Adrenal gland (tissue), 9 donors: ENCODE measurements at regions not wholly inside any gene's neighbourhood (a gene's known extent, or its start where the extent isn't known, plus 50 kb on each side); places are given as distances from the start of the nearest gene placed in this dataset.

Experiments used
- DNase-seq, 7 donors: peaks; one replicate each; pipeline ENCODE4 v3.0.0-alpha.2; 2019 to 2020
- H3K27ac ChIP-seq, 5 donors: fragments of 200-600 bp; sonication (generic) in 4 of 5; 1 replicate in 3 of 5; 2 replicates in 2 of 5; pipeline versions ENCODE4 v1.5.1 to v1.8.0; 2016 to 2020; ENCODE audit warnings: mild to moderate bottlenecking in 1 of 5
- H3K27me3 ChIP-seq: fragments of 200-600 bp; 2 replicates; pipeline ENCODE4 v1.8.0; 2021
- H3K36me3 ChIP-seq, 2 donors: fragments of 200-600 bp; replicated peaks in 1 of 2; 1 replicate in 1 of 2; 2 replicates in 1 of 2; pipeline versions ENCODE4 v1.5.1 to v1.8.0; 2018 to 2022
- H3K4me1 ChIP-seq, 2 donors: fragments of 200-600 bp; replicated peaks in 1 of 2; 1 replicate in 1 of 2; 2 replicates in 1 of 2; pipeline versions ENCODE4 v1.5.1 to v1.8.0; 2018 to 2021
- H3K4me3 ChIP-seq, 4 donors: fragments of 200-600 bp; sonication (generic) in 3 of 4; one replicate each; pipeline ENCODE4 v1.5.1; 2016 to 2018
- H3K9me3 ChIP-seq, 3 donors: fragments of 200-600 bp; sonication (generic) in 1 of 3; replicated peaks in 1 of 3; 1 replicate in 2 of 3; 2 replicates in 1 of 3; pipeline versions ENCODE4 v1.5.1 to v1.8.0; 2016 to 2021
- POLR2A ChIP-seq, 2 donors: fragments of 450-650 bp; IDR thresholded peaks; one replicate each; pipeline ENCODE4 v1.6.1; 2017; ENCODE audit warnings: antibody characterized with exemption in 2 of 2, mild to moderate bottlenecking in 2 of 2, moderate library complexity in 1 of 2
- WGBS, 4 donors: extraction: QIAGEN DNeasy Blood & Tissue Kit in 2 of 4; methylation state at CpG; one replicate each; pipeline versions ENCODE4 v1.1.5 to v1.1.7; 2013 to 2017; 5-methylcytosine and 5-hydroxymethylcytosine counted together
- intact Hi-C, 2 donors: fragments of 100-400 bp; cut with DNase I; formaldehyde crosslinking; loops; one replicate each; pipeline versions ENCODE4 v1.14.1 to v1.15.0; 2022 to 2023
- TF ChIP-seq, protein P1 (sequence below), 6 experiments: fragments of 450-650 bp in 4 of 6; fragments of 200-600 bp in 2 of 6; sonication (generic) in 1 of 6; IDR thresholded peaks; 1 replicate in 5 of 6; 2 replicates in 1 of 6; pipeline versions ENCODE4 v1.5.1 to v1.8.0; 2016 to 2021; ENCODE audit warnings: antibody characterized with exemption in 6 of 6, mild to moderate bottlenecking in 2 of 6, moderate library complexity in 1 of 6
- donor health status: healthy with polysubstance abuse.
- donor health status: Bipolar disorder and iron deficiency.
- donor health status: DM: yes; HTN: yes; CAD: no.
- donor health status: DM: no; HTN: no; CAD: no.
- donor health status: DM: no; HTN: no; CAD: no.

- Histone ChIP-seq H3K27me3 (no peaks in the 10 kb centered on the region), H3K36me3 (no peaks in the 10 kb centered on the region), H3K4me3 (no peak overlapping the region), H3K9me3 (no peaks in the 10 kb centered on the region), H3K27ac (no peak overlapping the region), H3K4me1 (peaks cover 0 to 19% of the 10 kb centered on the region in 2 donors)
- 90 to 100% (median 95%) methylated on average over 4 of the region's 4 CpGs for WGBS, 4 donors
- intact Hi-C loops: no loop called here
- DNase-seq: no peak
- TF ChIP-seq, protein P1, sequence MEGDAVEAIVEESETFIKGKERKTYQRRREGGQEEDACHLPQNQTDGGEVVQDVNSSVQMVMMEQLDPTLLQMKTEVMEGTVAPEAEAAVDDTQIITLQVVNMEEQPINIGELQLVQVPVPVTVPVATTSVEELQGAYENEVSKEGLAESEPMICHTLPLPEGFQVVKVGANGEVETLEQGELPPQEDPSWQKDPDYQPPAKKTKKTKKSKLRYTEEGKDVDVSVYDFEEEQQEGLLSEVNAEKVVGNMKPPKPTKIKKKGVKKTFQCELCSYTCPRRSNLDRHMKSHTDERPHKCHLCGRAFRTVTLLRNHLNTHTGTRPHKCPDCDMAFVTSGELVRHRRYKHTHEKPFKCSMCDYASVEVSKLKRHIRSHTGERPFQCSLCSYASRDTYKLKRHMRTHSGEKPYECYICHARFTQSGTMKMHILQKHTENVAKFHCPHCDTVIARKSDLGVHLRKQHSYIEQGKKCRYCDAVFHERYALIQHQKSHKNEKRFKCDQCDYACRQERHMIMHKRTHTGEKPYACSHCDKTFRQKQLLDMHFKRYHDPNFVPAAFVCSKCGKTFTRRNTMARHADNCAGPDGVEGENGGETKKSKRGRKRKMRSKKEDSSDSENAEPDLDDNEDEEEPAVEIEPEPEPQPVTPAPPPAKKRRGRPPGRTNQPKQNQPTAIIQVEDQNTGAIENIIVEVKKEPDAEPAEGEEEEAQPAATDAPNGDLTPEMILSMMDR (IDR thresholded peaks at IDR 0.05): no peak
- no peak for TF ChIP-seq POLR2A (IDR thresholded peaks at IDR 0.05)
Measured at GRCh38 chr18:10271481-10271880, 183.0 kb upstream of the APCDD1 start.

GRCh38 chr18:10274301-10274700, 180.1 kb upstream of the APCDD1 start:
- no peak for DNase-seq
- H3K9me3 ChIP-seq: no peaks in the 10 kb centered on the region
- H3K27me3 ChIP-seq: no peaks in the 10 kb centered on the region
- TF ChIP-seq POLR2A (IDR thresholded peaks at IDR 0.05): no peak
- TF ChIP-seq, protein P1 (IDR thresholded peaks at IDR 0.05): no peak
- H3K4me1 ChIP-seq: peaks cover 0 to 10% of the 10 kb centered on the region in 2 donors
- intact Hi-C loops: no loop called here
- H3K4me3 ChIP-seq: no peak overlapping the region
- no peaks in the 10 kb centered on the region for H3K36me3 ChIP-seq
- no peak overlapping the region for H3K27ac ChIP-seq
- 75 to 88% (median 83%) methylated on average over 5 of the region's 5 CpGs for WGBS, 4 donors

- Histone ChIP-seq H3K4me3 (no peak overlapping the region), H3K27ac (no peak overlapping the region), H3K9me3 (no peaks in the 10 kb centered on the region), H3K36me3 (no peaks in the 10 kb centered on the region), H3K4me1 (no peaks in the 10 kb centered on the region), H3K27me3 (no peaks in the 10 kb centered on the region)
- intact Hi-C loops: no loop called here
- 78 to 94% (median 85%) methylated on average over 3 of the region's 3 CpGs for WGBS, 4 donors
- no peak for DNase-seq
- TF ChIP-seq, protein P1 (IDR thresholded peaks at IDR 0.05): no peak
- no peak for TF ChIP-seq POLR2A (IDR thresholded peaks at IDR 0.05)
Measured at GRCh38 chr18:10275486-10275885, 178.9 kb upstream of the APCDD1 start.

DNA sequence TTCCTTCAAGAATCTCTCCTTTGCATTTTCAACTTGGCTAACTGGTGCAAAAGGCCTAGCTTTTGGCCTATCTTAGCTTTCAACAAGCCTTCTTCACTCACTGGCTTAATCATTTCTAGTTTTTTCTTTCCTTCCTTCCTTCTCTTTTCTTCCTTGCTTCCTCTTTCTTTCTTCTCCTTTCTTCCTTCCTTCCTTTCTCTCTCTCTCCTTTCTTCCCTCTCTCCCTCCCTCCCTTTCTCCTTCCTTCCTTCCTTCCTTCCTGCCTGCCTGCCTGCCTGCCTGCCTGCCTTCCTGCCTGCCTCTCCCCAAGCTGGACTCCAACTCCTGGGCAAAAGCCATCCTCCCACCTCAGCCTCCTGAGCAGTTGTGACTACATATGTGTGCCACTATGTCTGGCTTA, 176.2 kb upstream of the APCDD1 start:
- Histone ChIP-seq H3K36me3 (no peaks in the 10 kb centered on the region), H3K27ac (no peak overlapping the region), H3K4me3 (no peak overlapping the region), H3K4me1 (no peaks in the 10 kb centered on the region), H3K9me3 (no peaks in the 10 kb centered on the region), H3K27me3 (no peaks in the 10 kb centered on the region)
- intact Hi-C loops: no loop called here
- TF ChIP-seq, protein P1 (IDR thresholded peaks at IDR 0.05): no peak
- no peak for TF ChIP-seq POLR2A (IDR thresholded peaks at IDR 0.05)
- DNase-seq: no peak
